ENCODE measurements at regions not wholly inside any gene's neighbourhood (a gene's known extent, or its start where the extent isn't known, plus 50 kb on each side); places are given as distances from the start of the nearest gene placed in this dataset.

GRCh38 chr3:42014458-42014920, 52.6 kb upstream of the ULK4 start:
- peak overlapping the region; percentile 83 for H3K9ac ChIP-seq (ENCODE audit: low read depth, low read length)
- H3K79me1 ChIP-seq (ENCODE audit: low read depth in 1 of 2, low read length in 2 of 2), result peaks cover 12 to 45% of the 10 kb centered on the region in 2 experiments; a peak in 3 of 4 replicates
- no peak for DNase-seq
- H3K4me1 ChIP-seq (ENCODE audit: control insufficient read depth, insufficient read depth, low read length), result peaks cover 10% of the 10 kb centered on the region
- ChIA-PET CTCF (interaction anchor here (0.5 to 0.9 kb wide), 4 partner anchors 85 to 1714 kb away, joined by 3 to 5 read pairs (median 4); no protein-coding TSS in a partner anchor), POLR2A (ENCODE audit: unreplicated experiment) (no interaction called here)
- peak overlapping the region; percentile 6 to 9; a peak in 1 of 4 replicates for H4K8ac ChIP-seq (ENCODE audit: low read depth in 2 of 2, low read length in 2 of 2)
- TF ChIP-seq CEBPB (IDR thresholded peaks at IDR 0.05; ENCODE audit: low read depth, low read length) (no peak), RAD21 (IDR thresholded peaks at IDR 0.05; ENCODE audit: low read length) (no peak; the same call in 1 of the 2 replicates), BHLHE40 (IDR thresholded peaks at IDR 0.05; ENCODE audit: low read depth, low read length) (no peak), POLR2A (IDR thresholded peaks at IDR 0.05; ENCODE audit: low read depth, low read length) (no peak), RFX5 (IDR thresholded peaks at IDR 0.05; ENCODE audit: low read depth, low read length) (no peak), MXI1 (IDR thresholded peaks at IDR 0.05; ENCODE audit: borderline replicate concordance, low read depth, low read length) (no peak), CHD1 (IDR thresholded peaks at IDR 0.05; ENCODE audit: low read depth, low read length) (no peak), NFE2L2 (IDR thresholded peaks at IDR 0.05; ENCODE audit: low read depth, low read length) (no peak), SMC3 (IDR thresholded peaks at IDR 0.05; ENCODE audit: low read depth, low read length) (no peak), MAZ (IDR thresholded peaks at IDR 0.05; ENCODE audit: borderline replicate concordance, low read depth, low read length) (no peak), USF2 (IDR thresholded peaks at IDR 0.05; ENCODE audit: low read depth, low read length) (no peak), RCOR1 (IDR thresholded peaks at IDR 0.05; ENCODE audit: insufficient replicate concordance, low read length) (no peak)
- H3K4me3 ChIP-seq (ENCODE audit: insufficient read depth, low read depth, low read length), result peak overlapping the region; percentile 95
- H3K23ac ChIP-seq (ENCODE audit: low read depth, low read length), result peak overlapping the region; percentile 93; the same call in 1 of the 2 replicates
- H3K14ac ChIP-seq (replicated peaks; ENCODE audit: low read depth, low read length), result peak overlapping the region; percentile 95
- H4K5ac ChIP-seq (ENCODE audit: low read depth, low read length), result peak overlapping the region; percentile 67; the same call in 1 of the 2 replicates
- peak overlapping the region; percentile 51; the same call in 1 of the 2 replicates for H3K18ac ChIP-seq (ENCODE audit: low read depth, low read length)
- peak overlapping the region; percentile 62 for H2BK120ac ChIP-seq (ENCODE audit: low read depth, low read length)
- no peak overlapping the region for H2BK5ac ChIP-seq (ENCODE audit: low read depth, low read length, poor library complexity, severe bottlenecking)
- peaks cover 8% of the 10 kb centered on the region; the same call in 1 of the 2 replicates for H4K20me1 ChIP-seq (ENCODE audit: insufficient read depth, low read length)
- H3K27ac ChIP-seq (ENCODE audit: insufficient read depth, low read length), result no peak overlapping the region; the same call in 1 of the 2 replicates
- peak overlapping the region; percentile 66 for H2AK9ac ChIP-seq (replicated peaks; ENCODE audit: low read depth, low read length, poor library complexity)
- H2BK20ac ChIP-seq (ENCODE audit: low read depth, low read length), result 0 out of 2 replicates have a peak overlapping the region, but pooled peaks have one; percentile 55
- H3K9me3 ChIP-seq (ENCODE audit: control insufficient read depth, insufficient read depth, low read length), result no peaks in the 10 kb centered on the region
- peak overlapping the region; percentile 99 for H3K4me2 ChIP-seq (ENCODE audit: low read depth, low read length)
- H2AK5ac ChIP-seq (ENCODE audit: low read depth, low read length), result no peak overlapping the region; the same call in 1 of the 2 replicates
- no peak for ATAC-seq (ENCODE audit: low read depth)
- 0 out of 3 replicates have a peak overlapping the region, but pooled peaks have one; percentile 48 for H2BK15ac ChIP-seq (ENCODE audit: low read depth, low read length)
- intact Hi-C loops (cut with micrococcal nuclease), result loop anchor here (1.0 to 5.0 kb wide), 2 partner anchors 53 to 85 kb away; no protein-coding TSS in a partner anchor
- in situ Hi-C loops (cut with MboI; ENCODE audit: low sequenced_read_pairs), result loop anchor here (5.0 to 10.0 kb wide), 2 partner anchors 83 to 120 kb away; no protein-coding TSS in a partner anchor
- H3K27me3 ChIP-seq (ENCODE audit: control insufficient read depth, insufficient read depth, low read length), result no peaks in the 10 kb centered on the region
- peak overlapping the region; percentile 83 for H2AFZ ChIP-seq (replicated peaks; ENCODE audit: low read length, poor library complexity)
- no TSS peak for BruUV-seq (replicated peaks)
- dilution Hi-C loops (cut with HindIII; ENCODE audit: low sequenced_read_pairs, unreplicated experiment), result no loop called here
- peak overlapping the region; percentile 68; the same call in 1 of the 2 replicates for H3K56ac ChIP-seq (ENCODE audit: extremely low read depth, insufficient read depth, low read length)
- 5% methylated on average over 9 of the region's 12 CpGs; no CpG with 5 or more reads in 1 of the 2 experiments for WGBS, 2 experiments (ENCODE audit: extremely low coverage in 2 of 2, insufficient read length in 1 of 2)
- peaks cover 7% of the 10 kb centered on the region for H3K9me1 ChIP-seq (ENCODE audit: insufficient read depth, low read length)
- H4K91ac ChIP-seq (ENCODE audit: insufficient read depth, low read depth, low read length), result peak overlapping the region; percentile 46; the same call in 1 of the 2 replicates
- peak overlapping the region; percentile 45; the same call in 1 of the 2 replicates for H3K4ac ChIP-seq (ENCODE audit: low read depth, low read length)
- H3K36me3 ChIP-seq (ENCODE audit: control insufficient read depth, insufficient read depth, low read length), result no peaks in the 10 kb centered on the region
